A673 (cell line): ENCODE measurements at regions not wholly inside any gene's neighbourhood (a gene's known extent, or its start where the extent isn't known, plus 50 kb on each side); places are given as distances from the start of the nearest gene placed in this dataset.
A peak's percentile ranks its signal among the peaks of the same experiment; 100 is the strongest.

Source experiments
- BruUV-seq: library from RNA; stranded (reverse); fragments of 400-500 nt; replicated peaks from 2 replicates; lab custom pipeline; 2021; lab: Mats Ljungman, UMichigan
- CTCF ChIA-PET: fragments of 300-600 bp; sonication (Branson Sonifier 250); formaldehyde crosslinking; loops from one replicate; lab custom pipeline; 2022; ENCODE audit warnings: antibody characterized with exemption; lab: Charles Lee
- POLR2A ChIA-PET: fragments of 300-600 bp; sonication (Branson Sonifier 250); formaldehyde crosslinking; loops from one replicate; lab custom pipeline; 2022; ENCODE audit warnings: antibody characterized with exemption; ENCODE audit not compliant: low non-redundant PET; lab: Charles Lee
- DNase-seq: peaks from one replicate; pipeline ENCODE4 v3.0.0-alpha.2; 2015; ENCODE audit warnings: low spot score
- H3K27ac ChIP-seq: fragments of 200-600 bp; sonication (generic); 2 replicates; pipeline ENCODE4 v1.5.1; 2016; ENCODE audit warnings: mixed run types, low read depth, mild to moderate bottlenecking, mixed read lengths, antibody characterized with exemption, low read length; ENCODE audit not compliant: poor library complexity, severe bottlenecking
- H3K27me3 ChIP-seq: fragments of 200-600 bp; sonication (generic); replicated peaks from 2 replicates; pipeline ENCODE4 v1.6.1; 2017; ENCODE audit warnings: mixed run types, low read depth, mild to moderate bottlenecking, mixed read lengths, antibody characterized with exemption, low read length; ENCODE audit not compliant: insufficient read depth, poor library complexity
- H3K36me3 ChIP-seq: fragments of 200-600 bp; sonication (generic); 2 replicates; pipeline ENCODE4 v1.6.1; 2016; ENCODE audit warnings: mixed run types, mild to moderate bottlenecking, mixed read lengths, antibody characterized with exemption, low read length; ENCODE audit not compliant: insufficient read depth, poor library complexity, severe bottlenecking
- H3K4me1 ChIP-seq: fragments of 200-600 bp; sonication (generic); 2 replicates; pipeline ENCODE4 v1.6.1; 2017; ENCODE audit warnings: mixed run types, mild to moderate bottlenecking, mixed read lengths, antibody characterized with exemption, low read length; ENCODE audit not compliant: insufficient read depth, poor library complexity, severe bottlenecking
- H3K4me3 ChIP-seq: fragments of 200-600 bp; sonication (generic); 2 replicates; pipeline ENCODE4 v1.5.1; 2016; ENCODE audit warnings: low read depth, mixed run types, mild to moderate bottlenecking, mixed read lengths, low read length; ENCODE audit not compliant: poor library complexity, severe bottlenecking
- H3K9me3 ChIP-seq: fragments of 200-600 bp; sonication (generic); 2 replicates; pipeline ENCODE4 v1.6.1; 2016; ENCODE audit warnings: mixed run types, low read depth, mild to moderate bottlenecking, mixed read lengths, antibody characterized with exemption, low read length; ENCODE audit not compliant: poor library complexity, severe bottlenecking
- EZH2 ChIP-seq: fragments of 200-600 bp; sonication (generic); IDR thresholded peaks from 2 replicates; pipeline ENCODE4 v1.6.1; 2017; ENCODE audit warnings: borderline replicate concordance, low read depth, mild to moderate bottlenecking, mixed read lengths, antibody characterized with exemption, low read length; ENCODE audit not compliant: poor library complexity, severe bottlenecking
- intact Hi-C: fragments of 100-400 bp; cut with micrococcal nuclease; formaldehyde crosslinking; loops from one replicate; pipeline ENCODE4 v1.10.0; 2022; ENCODE audit not compliant: unreplicated experiment
- TF ChIP-seq, protein P1 (sequence below): fragments of 300-800, 200-600 bp; sonication (generic); conservative IDR thresholded peaks from 2 replicates; pipeline ENCODE4 v1.5.1; 2017; ENCODE audit warnings: low read depth, mild to moderate bottlenecking, antibody characterized with exemption, low read length, moderate library complexity, mixed read lengths

DNA sequence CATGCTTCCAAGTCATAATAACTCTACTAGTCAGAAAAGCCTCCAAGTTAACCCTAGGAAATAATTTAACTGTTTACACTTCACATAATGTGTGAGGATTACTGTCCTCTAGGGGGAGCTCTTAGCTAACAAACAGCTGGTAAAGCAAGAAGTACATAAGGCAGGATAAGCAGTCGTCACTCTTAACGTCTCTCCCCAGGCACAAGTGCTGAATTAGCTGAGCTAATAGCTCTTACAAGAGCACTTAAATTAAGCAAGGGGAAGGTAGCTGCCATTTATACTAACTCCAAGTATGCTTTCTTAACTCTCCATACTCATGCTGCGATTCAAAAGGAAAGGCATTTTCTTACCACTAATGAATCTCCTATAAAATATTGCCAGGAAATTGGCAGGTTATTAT lies 79.3 kb upstream of the TSPAN11 start:
- DNase-seq: peak; percentile 85
- H3K4me3 ChIP-seq: no peak overlapping the region

GRCh38 chr12:30846776-30847175 lies 79.8 kb upstream of the TSPAN11 start:
- Histone ChIP-seq H3K36me3 (no peaks in the 10 kb centered on the region), H3K27ac (no peak overlapping the region), H3K4me1 (no peaks in the 10 kb centered on the region), H3K9me3 (no peaks in the 10 kb centered on the region), H3K27me3 (no peaks in the 10 kb centered on the region), H3K4me3 (no peak overlapping the region)
- BruUV-seq: no TSS peak
- CTCF ChIA-PET: interaction anchor here (0.7 to 2.6 kb wide), 5 partner anchors 95 to 425 kb away, joined by 3 to 16 read pairs (median 5); no protein-coding TSS in a partner anchor
- no peak for DNase-seq
- POLR2A ChIA-PET: no interaction called here
- intact Hi-C loops: loop anchor here (1.0 to 10.0 kb wide), 3 partner anchors 393 to 1542 kb away; no protein-coding TSS in a partner anchor
- TF ChIP-seq, protein P1, sequence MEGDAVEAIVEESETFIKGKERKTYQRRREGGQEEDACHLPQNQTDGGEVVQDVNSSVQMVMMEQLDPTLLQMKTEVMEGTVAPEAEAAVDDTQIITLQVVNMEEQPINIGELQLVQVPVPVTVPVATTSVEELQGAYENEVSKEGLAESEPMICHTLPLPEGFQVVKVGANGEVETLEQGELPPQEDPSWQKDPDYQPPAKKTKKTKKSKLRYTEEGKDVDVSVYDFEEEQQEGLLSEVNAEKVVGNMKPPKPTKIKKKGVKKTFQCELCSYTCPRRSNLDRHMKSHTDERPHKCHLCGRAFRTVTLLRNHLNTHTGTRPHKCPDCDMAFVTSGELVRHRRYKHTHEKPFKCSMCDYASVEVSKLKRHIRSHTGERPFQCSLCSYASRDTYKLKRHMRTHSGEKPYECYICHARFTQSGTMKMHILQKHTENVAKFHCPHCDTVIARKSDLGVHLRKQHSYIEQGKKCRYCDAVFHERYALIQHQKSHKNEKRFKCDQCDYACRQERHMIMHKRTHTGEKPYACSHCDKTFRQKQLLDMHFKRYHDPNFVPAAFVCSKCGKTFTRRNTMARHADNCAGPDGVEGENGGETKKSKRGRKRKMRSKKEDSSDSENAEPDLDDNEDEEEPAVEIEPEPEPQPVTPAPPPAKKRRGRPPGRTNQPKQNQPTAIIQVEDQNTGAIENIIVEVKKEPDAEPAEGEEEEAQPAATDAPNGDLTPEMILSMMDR: no peak
- TF ChIP-seq EZH2: no peak

More for the DNA sequence above, 79.3 kb upstream of the TSPAN11 start:
- CTCF ChIA-PET: interaction anchor here (0.6 to 2.6 kb wide), 6 partner anchors 51 to 425 kb away, joined by 3 to 16 read pairs (median 6); no protein-coding TSS in a partner anchor
- POLR2A ChIA-PET: no interaction called here
- no TSS peak for BruUV-seq
- no peak overlapping the region for H3K27ac ChIP-seq
- no peaks in the 10 kb centered on the region for H3K4me1 ChIP-seq
- no peaks in the 10 kb centered on the region for H3K9me3 ChIP-seq
- no peaks in the 10 kb centered on the region for H3K36me3 ChIP-seq
- intact Hi-C loops: loop anchor here (1.0 to 10.0 kb wide), 3 partner anchors 392 to 1542 kb away; no protein-coding TSS in a partner anchor
- TF ChIP-seq EZH2: no peak
- TF ChIP-seq, protein P1: peak; percentile 86
- no peaks in the 10 kb centered on the region for H3K27me3 ChIP-seq

DNA sequence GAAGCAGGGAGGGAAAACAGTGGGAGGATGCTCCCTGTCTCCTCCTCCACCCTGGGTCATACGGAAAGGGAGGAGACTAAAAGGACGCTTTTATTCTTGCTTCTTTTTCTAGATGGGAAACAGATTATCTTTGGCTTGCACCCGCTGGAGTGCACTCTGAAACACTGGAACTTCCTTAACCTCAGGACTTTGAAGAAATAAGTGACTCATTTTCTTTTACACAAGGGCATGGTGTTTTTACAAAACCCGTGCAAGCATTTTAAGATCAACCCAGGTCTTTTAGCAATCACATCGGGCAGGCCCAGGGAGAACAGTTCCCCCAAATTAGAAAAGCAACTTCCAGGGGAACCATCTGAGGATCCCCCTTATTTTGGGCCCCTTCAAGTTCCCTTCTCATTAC lies 80.9 kb upstream of the TSPAN11 start:
- ChIA-PET CTCF (no interaction called here), POLR2A (no interaction called here)
- Histone ChIP-seq H3K9me3 (no peaks in the 10 kb centered on the region), H3K36me3 (no peaks in the 10 kb centered on the region), H3K4me3 (no peak overlapping the region), H3K27me3 (no peaks in the 10 kb centered on the region), H3K27ac (no peak overlapping the region), H3K4me1 (no peaks in the 10 kb centered on the region)
- no TSS peak for BruUV-seq
- TF ChIP-seq, protein P1: no peak
- TF ChIP-seq EZH2: no peak
- DNase-seq: no peak
- intact Hi-C loops: loop anchor here (10.0 kb wide), 2 partner anchors 789 to 1541 kb away; no protein-coding TSS in a partner anchor
